Muscle of leg (tissue), 3 donors: ENCODE measurements at regions not wholly inside any gene's neighbourhood (a gene's known extent, or its start where the extent isn't known, plus 50 kb on each side); places are given as distances from the start of the nearest gene placed in this dataset.
"Not testable (repeated sequence)": the region's sequence is repeated elsewhere in the genome, so short reads cannot be mapped to it uniquely, and the experiment has no call there.

Experiments
- DNase-seq: peaks from one replicate; pipeline ENCODE4 v3.0.0; 2013
- H3K27ac ChIP-seq: one replicate; pipeline ENCODE4 v1.5.1; 2013; ENCODE audit warnings: mild to moderate bottlenecking, low read length, control low read depth
- H3K27me3 ChIP-seq: one replicate; pipeline ENCODE4 v1.6.1; 2013; ENCODE audit warnings: low read length; ENCODE audit not compliant: control insufficient read depth, insufficient read depth
- H3K36me3 ChIP-seq: one replicate; pipeline ENCODE4 v1.6.1; 2013; ENCODE audit warnings: low read length; ENCODE audit not compliant: control insufficient read depth, insufficient read depth
- H3K4me1 ChIP-seq: one replicate; pipeline ENCODE4 v1.6.1; 2013; ENCODE audit warnings: low read length; ENCODE audit not compliant: control insufficient read depth, insufficient read depth
- H3K4me3 ChIP-seq: one replicate; pipeline ENCODE4 v1.5.1; 2013; ENCODE audit warnings: low read length, control low read depth
- H3K9me3 ChIP-seq: replicated peaks from 2 replicates; pipeline ENCODE4 v1.6.1; 2013; ENCODE audit warnings: low read depth, low read length; ENCODE audit not compliant: control insufficient read depth
- WGBS: methylation state at CpG from one replicate; pipeline ENCODE4 v1.1.5; 2013; ENCODE audit warnings: missing lambda C conversion rate; ENCODE audit not compliant: insufficient coverage; 5-methylcytosine and 5-hydroxymethylcytosine counted together

GRCh38 chr20:1803932-1804501, 91.2 kb upstream of the SIRPA start:
- H3K4me1 ChIP-seq = peaks cover 10% of the 10 kb centered on the region
- no peaks in the 10 kb centered on the region for H3K36me3 ChIP-seq
- no peaks in the 10 kb centered on the region for H3K9me3 ChIP-seq
- peak overlapping the region; percentile 36 for H3K4me3 ChIP-seq
- H3K27ac ChIP-seq = peak overlapping the region; percentile 56
- 87% methylated on average over 3 of the region's 10 CpGs for WGBS
- peaks cover 49% of the 10 kb centered on the region for H3K27me3 ChIP-seq
- DNase-seq = no peak

GRCh38 chr20:1803061-1803931, 91.9 kb upstream of the SIRPA start:
- WGBS = under 1% methylated on average over 98 of the region's 100 CpGs
- peaks cover 10% of the 10 kb centered on the region for H3K4me1 ChIP-seq
- peak overlapping the region; percentile 56 for H3K27ac ChIP-seq

DNA sequence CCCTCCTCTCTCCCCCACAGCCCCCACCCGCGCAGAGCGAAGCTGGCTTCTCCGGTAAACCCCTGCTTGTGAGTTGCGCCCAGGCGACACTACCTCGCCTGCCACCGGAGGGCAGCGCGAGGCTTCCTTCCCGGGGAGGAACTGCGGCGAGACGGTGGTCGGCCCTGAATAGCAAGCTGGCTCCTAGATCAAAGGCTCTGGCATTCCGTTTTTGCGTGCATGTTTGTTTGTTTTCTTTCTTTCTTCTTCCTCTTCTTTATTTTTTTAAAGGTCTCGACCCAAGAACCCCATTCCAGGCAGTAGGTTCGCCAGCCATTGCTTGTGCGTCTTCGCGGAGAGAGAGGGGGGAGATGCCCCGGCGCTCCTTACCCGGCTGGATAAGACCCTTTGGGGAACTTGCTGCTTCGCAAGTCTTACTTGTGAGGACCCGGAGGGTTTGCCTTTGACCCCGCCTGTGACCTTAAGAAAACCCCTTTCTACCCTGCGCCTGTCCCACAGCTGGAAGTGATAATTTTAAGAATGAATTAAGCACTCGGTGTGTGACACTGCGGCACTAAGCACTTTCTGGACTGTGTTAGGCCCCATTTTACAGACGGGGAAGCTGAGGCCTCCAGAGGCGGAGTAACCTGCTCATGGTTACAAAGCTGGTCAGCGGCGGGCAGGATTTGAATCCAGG, 92.7 kb upstream of the SIRPA start:
- Histone ChIP-seq H3K4me3 (peak overlapping the region; percentile 36), H3K4me1 (peaks cover 10% of the 10 kb centered on the region), H3K36me3 (no peaks in the 10 kb centered on the region), H3K9me3 (no peaks in the 10 kb centered on the region), H3K27ac (peak overlapping the region; percentile 37), H3K27me3 (peaks cover 46% of the 10 kb centered on the region)
- DNase-seq = peak; percentile 67
- WGBS = 4% methylated on average over 8 of the region's 35 CpGs

More at GRCh38 chr20:1803061-1803931, 91.9 kb upstream of the SIRPA start:
- Histone ChIP-seq H3K4me3 (peak overlapping the region; percentile 36), H3K27me3 (peaks cover 46% of the 10 kb centered on the region), H3K9me3 (no peaks in the 10 kb centered on the region), H3K36me3 (no peaks in the 10 kb centered on the region)
- peak; percentile 83 for DNase-seq

DNA sequence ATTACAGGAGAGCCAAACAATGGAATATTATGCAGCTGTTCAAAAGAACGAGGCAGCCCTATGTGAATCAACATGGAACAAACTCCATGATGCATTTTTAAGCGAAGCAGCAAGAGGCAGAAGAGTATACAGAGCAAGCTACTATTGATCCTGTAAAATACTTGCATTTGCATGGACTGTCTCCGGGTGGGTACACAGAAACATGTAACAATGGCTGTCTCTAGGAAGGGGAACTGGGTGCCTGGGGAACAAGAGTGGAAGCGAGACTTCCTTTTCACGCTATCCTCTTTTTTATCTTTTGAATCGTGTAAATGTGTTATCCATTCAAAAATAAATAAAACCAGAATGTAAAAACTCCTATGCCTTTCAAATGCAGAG, 93.3 kb upstream of the SIRPA start:
- Histone ChIP-seq H3K9me3 (no peaks in the 10 kb centered on the region), H3K27ac (no peak overlapping the region)

GRCh38 chr20:1801225-1801928, 93.8 kb upstream of the SIRPA start:
- no peak overlapping the region for H3K27ac ChIP-seq
- DNase-seq = no peak
- WGBS = 100% methylated on average over 1 of the region's 5 CpGs
- peaks cover 10% of the 10 kb centered on the region for H3K4me1 ChIP-seq
- peaks cover 41% of the 10 kb centered on the region for H3K27me3 ChIP-seq
- no peaks in the 10 kb centered on the region for H3K36me3 ChIP-seq
- no peaks in the 10 kb centered on the region for H3K9me3 ChIP-seq
- H3K4me3 ChIP-seq = no peak overlapping the region

More for the DNA sequence above, 93.3 kb upstream of the SIRPA start:
- Histone ChIP-seq H3K4me3 (no peak overlapping the region), H3K27me3 (peaks cover 44% of the 10 kb centered on the region), H3K36me3 (no peaks in the 10 kb centered on the region), H3K4me1 (peaks cover 10% of the 10 kb centered on the region)
- DNase-seq = no peak
- WGBS = 62% methylated on average over 3 of the region's 6 CpGs

DNA sequence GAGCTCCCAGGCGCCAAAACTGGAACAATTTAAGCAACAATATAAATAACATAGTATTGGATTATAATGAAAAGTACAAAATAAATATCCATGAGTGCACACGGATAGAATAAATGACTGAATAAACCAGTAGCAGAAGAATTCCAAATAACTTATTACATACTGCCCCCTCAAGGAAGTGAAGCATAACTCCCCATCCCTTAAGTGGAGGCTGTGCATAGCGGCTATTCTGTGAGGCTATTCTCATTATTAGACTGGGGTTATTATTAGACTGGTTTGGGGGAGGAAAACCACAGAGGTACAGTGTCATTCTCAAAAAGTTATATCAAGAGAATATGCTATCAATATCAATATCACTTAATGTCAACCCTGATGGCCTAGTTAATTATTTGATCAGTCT, 94.4 kb upstream of the SIRPA start:
- no CpG with 5 or more reads among the region's 3 CpGs for WGBS
- no peaks in the 10 kb centered on the region for H3K9me3 ChIP-seq
- peaks cover 40% of the 10 kb centered on the region for H3K27me3 ChIP-seq
- H3K36me3 ChIP-seq = no peaks in the 10 kb centered on the region
- H3K27ac ChIP-seq = no peak overlapping the region
- no peak for DNase-seq
- H3K4me3 ChIP-seq = no peak overlapping the region
- H3K4me1 ChIP-seq = peaks cover 10% of the 10 kb centered on the region

GRCh38 chr20:1800180-1800579, 95.0 kb upstream of the SIRPA start:
- no CpG with 5 or more reads among the region's 2 CpGs for WGBS
- no peak for DNase-seq
- Histone ChIP-seq H3K27ac (no peak overlapping the region), H3K4me3 (no peak overlapping the region), H3K9me3 (no peaks in the 10 kb centered on the region), H3K4me1 (peaks cover 10% of the 10 kb centered on the region), H3K36me3 (no peaks in the 10 kb centered on the region), H3K27me3 (peaks cover 37% of the 10 kb centered on the region)

DNA sequence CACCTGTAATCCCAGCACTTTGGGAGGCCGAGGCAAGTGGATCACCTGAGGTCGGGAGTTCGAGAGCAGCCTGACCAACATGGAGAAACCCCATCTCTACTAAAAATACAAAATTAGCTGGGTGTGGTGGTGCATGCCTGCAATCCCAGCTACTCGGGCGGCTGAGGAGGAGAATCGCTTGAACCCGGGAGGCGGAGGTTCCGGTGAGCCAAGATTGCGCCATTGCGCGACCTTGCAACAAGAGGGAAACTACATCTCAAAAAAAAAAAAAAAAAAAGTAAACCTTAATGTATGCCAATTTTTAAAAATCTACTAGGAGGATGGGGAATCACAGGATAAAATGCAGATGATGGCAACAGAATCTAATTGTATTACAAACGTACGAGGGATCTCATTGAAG, 95.5 kb upstream of the SIRPA start:
- peaks cover 34% of the 10 kb centered on the region for H3K27me3 ChIP-seq
- not testable (repeated sequence) for H3K4me1 ChIP-seq, H3K27ac ChIP-seq, H3K9me3 ChIP-seq, DNase-seq, H3K4me3 ChIP-seq, H3K36me3 ChIP-seq
- WGBS = 65% methylated on average over 2 of the region's 14 CpGs

GRCh38 chr20:1798982-1799381, 96.2 kb upstream of the SIRPA start:
- H3K4me1 ChIP-seq = peaks cover 10% of the 10 kb centered on the region
- no CpG with 5 or more reads among the region's 2 CpGs for WGBS
- H3K9me3 ChIP-seq = no peaks in the 10 kb centered on the region
- no peaks in the 10 kb centered on the region for H3K36me3 ChIP-seq
- no peak for DNase-seq
- H3K27me3 ChIP-seq = peaks cover 26% of the 10 kb centered on the region
- H3K27ac ChIP-seq = no peak overlapping the region
- H3K4me3 ChIP-seq = no peak overlapping the region

- no peak overlapping the region for H3K27ac ChIP-seq
- H3K4me3 ChIP-seq = no peak overlapping the region
- WGBS = no CpG with 5 or more reads among the region's 2 CpGs
- no peaks in the 10 kb centered on the region for H3K9me3 ChIP-seq
- H3K27me3 ChIP-seq = peaks cover 7% of the 10 kb centered on the region
- H3K36me3 ChIP-seq = no peaks in the 10 kb centered on the region
- DNase-seq = no peak
- H3K4me1 ChIP-seq = no peaks in the 10 kb centered on the region
Observed at GRCh38 chr20:1793821-1794220, 101.4 kb upstream of the SIRPA start.
